Epidermal melanocyte (primary cell): ENCODE measurements at regions not wholly inside any gene's neighbourhood (a gene's known extent, or its start where the extent isn't known, plus 50 kb on each side); places are given as distances from the start of the nearest gene placed in this dataset.
"Not testable (repeated sequence)": the region's sequence is repeated elsewhere in the genome, so short reads cannot be mapped to it uniquely, and the experiment has no call there.

ENCODE experiments used
- DNase-seq: peaks from one replicate; pipeline ENCODE4 v3.0.0; 2011; ENCODE audit warnings: low spot score; ENCODE audit not compliant: insufficient read length

DNA sequence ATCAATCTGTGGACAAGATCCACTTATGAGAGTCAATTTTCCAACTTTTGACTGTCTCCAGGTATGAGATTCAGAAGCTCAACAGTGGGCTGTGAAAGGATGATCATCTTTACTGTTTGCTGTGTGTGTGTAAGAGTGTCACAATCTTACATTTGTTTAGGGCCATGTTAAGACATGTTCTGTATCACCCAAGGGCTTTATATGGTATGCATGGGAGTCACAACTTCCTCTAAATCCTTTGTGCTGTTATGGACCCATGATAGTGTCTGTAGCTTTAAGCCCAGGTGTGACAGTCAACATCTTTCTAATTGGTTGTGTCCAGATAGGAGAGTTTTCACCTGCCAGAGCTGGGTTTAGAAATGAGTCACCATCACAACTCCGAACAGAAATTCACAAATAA lies 70.2 kb downstream of the ZNF726 start:
- not testable (repeated sequence) for DNase-seq

DNA sequence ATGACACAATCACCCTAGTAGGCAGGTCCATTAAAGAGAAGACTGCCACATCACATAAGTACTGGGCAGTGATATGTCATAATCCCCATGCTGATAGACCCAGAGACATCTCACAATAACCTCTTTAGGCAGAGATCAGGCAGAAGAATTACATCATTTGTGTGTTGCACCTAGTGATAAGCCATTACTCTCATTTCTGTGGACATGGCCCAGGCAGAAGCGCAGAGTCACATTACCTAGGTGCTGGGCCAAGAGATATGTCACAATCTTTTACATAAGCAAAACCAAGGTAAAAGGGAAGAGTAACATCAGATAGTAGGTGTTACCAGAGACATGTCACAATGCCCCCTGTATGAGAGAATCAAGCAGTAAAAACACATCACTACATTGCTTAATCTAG lies 71.9 kb downstream of the ZNF726 start:
- no peak for DNase-seq

DNA sequence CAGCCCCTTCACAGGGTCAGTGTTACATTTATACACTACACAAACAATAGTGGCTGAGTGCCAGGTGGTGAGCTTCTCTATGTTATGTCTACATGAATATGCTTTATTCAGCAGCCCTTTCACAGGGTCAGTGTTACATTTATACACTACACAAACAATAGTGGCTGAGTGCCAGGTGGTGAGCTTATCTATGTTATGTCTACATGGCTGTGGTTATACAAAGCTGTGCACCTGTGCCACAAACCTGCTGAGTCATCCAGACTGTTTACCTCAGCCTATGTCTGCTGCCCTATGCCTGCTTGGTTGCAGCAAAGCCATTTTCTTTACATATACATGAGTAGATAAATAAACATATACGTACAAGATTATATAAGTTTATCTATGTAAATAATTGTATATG lies 76.5 kb downstream of the ZNF726 start:
- DNase-seq: no peak

DNA sequence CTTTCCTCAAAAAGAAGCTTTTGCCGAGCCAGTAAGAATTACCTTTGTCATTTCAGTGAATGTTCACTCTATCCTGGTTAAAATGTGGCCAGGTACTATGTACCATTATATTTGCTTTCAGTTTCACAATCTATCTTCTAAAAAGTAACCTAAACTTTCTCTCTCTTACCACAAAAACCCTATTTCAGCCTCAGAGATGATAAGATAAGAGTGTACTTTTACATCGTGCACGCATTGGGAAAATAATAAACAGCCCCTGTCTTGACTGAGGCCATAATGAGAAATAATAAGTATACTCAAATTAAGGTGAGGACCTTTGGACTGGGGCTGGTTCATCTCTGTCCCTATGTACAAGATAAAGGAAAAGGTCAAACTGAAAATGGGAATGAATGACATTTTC lies 77.7 kb downstream of the ZNF726 start:
- no peak for DNase-seq

DNA sequence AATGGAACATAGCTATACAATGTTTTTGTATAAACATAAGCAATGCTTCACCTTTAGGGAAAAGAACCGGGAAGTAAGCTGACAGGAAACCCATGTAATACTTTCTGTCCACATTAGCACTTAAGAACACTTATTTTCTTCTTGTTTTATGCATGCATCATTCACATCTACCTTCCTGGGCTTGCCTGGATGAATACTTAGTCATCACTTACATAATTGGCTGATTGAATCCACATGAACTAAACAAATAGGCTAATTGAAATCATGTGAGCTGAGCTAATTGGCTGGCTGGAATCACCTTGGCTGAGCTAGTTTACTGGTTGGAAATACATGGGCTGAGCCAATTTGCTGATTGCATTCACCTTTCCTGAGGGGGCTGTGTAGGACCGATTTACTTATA lies 78.8 kb downstream of the ZNF726 start:
- DNase-seq: no peak

DNA sequence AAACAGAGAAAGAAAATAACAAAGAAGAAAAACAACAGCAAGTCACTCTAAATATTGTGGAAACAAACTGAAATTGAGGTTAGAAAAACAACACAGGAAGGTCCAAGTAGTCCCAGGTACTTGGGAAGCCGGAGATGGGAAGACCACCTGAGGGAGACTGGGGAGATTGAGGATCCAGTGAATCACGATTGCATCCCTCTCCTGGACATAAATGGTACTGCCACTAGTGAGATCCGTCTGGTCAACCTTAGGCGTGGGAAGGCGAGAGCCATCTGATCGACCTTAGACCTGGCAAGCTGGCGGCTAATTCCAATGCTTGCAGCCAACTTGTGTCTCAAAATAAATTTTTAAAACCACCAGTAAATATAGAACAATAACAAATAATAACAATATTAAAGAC lies 81.9 kb downstream of the ZNF726 start:
- DNase-seq: no peak

DNA sequence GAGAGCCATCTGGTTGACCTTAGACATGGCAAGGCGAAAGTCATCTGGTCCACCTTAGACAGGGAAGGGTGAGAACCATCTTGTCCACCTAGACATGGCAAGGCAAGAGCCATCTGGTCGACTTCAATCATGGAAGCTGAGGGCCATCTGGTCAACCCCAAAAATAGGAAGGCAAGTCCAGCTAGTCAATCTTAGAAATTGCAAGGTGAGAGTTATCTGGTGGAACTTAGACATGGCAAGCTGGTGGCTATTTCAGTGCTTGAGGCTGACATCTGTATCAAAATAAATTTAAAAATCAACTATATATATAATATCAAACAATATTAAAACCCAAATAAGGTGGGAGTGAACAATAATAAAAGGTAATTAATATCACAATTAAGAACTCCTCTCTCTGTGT lies 83.9 kb downstream of the ZNF726 start:
- DNase-seq: no peak

DNA sequence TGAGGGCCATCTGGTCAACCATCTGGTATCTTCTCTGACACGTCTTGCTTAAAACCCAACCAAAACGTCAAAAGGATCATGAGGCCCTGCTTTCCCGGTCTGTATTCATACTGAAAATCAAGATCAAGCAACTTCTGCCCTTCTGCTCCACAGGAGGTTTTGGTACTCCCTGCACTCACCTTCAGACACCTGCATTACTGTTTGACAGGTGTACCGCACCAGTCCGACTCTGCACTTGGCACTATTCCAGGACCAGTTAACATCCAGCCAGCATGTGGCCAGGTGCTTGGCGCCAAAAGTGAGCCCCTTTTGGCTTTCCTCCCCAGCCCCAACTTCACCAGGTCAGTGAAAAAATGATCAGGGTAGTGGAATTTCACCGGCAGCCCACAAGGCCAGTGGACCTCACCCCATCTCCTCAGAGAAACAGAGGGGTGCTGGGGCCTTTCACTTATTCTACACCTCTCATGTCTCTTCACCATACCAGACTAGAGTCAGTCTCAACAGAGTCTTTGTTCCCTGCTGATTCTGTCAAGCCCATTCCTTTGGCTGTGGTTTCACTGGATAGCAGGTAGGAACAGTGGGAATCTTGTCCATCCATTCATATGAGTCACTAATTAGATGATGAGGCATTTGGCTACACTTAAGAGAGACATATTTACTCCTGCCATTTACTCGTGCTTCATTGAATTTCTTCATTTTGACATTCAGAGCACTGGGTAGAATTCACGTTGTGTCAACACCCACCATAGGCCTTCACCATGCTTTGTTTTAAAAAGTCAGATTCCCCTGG lies 85.3 kb downstream of the ZNF726 start:
- no peak for DNase-seq

DNA sequence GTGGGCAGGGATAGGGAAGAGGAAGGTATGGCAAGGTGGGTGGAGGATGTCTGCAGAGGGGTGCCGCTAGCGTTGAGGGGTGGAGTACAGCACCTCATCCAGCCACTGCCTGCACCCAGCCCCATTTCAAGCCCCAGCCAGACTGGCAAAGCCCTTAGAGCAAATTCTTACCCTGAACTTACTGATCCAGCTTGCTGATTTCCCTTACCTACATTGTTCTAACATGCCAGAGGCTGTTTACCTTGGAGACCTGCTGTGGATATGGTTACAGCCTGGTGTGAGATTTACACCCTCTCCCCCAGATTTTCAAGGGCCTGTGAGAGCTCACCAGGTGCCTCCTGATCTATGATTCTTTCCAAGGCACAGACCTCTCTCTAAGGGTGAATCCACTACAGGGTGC lies 86.0 kb downstream of the ZNF726 start:
- no peak for DNase-seq

DNA sequence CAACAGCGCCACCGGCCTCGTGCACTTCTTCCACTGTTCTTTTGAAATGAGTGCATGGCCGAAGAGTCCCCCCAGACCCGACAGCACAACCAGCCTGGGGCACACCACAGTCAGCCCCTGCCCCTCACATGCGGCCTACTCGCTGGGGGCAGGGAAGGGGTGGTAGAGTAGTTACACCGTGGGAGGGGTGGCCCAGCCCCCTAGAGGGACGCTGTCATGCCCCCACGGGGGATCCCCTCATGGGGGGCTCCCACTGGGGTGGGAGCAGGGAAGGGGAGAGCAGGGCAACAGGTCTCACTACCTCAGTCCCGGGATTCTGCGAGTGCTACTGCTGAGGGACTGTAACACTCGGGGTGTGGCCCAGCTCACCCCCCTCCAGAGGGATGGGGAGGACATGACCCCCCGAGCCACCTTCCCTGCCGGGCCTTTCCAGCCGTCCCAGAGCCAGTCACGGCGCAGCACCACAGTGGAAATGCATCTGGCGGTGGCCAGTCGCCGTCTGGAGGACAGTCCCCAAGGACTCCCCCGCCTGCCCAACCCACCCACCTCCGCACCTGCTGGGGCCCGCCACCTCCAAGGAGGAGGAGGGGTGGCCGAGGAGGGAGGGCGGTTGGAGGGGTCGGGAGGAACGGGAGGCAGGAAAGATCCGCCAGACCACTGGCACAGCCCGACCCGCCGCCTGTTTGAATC lies 84.6 kb upstream of the ZNF254 start:
- DNase-seq: no peak

DNA sequence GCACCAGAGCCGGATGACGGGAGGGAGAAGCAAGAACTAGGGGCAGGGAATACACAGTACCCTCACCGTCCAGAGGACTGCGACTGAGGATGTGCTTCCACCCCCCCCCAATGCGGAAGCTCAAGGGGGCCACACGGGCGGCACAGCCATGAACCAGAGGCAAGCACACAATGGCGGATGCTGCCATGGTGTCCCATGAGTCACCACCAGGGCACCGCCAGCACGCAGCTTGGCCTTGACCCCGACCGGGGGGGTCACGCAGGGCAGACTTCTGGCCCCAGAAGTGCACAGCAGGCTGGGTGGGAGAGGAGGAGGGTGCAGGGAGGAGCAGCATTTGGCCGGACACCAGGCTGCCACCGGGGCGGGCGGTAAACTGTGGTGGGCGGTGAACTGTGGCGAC lies 83.5 kb upstream of the ZNF254 start:
- no peak for DNase-seq

DNA sequence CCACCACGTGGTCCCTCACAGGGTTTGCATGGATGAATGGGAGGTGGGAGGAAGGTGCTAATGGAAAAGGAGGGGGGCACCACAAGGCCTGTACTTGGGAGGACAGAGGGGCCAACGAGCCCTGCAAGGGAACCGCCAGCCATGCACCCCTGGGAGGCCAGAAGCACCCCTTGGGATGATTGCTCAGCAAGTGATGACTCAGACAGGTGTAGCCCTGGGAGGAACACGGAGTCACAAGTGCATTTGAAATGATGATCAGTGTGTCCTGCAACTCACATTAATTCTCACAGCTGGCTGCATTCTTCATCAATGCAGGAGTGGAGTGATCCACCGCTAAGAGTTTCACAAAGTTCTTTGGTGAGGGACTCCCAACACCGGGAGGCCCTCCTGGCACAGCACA lies 82.8 kb upstream of the ZNF254 start:
- DNase-seq: no peak

DNA sequence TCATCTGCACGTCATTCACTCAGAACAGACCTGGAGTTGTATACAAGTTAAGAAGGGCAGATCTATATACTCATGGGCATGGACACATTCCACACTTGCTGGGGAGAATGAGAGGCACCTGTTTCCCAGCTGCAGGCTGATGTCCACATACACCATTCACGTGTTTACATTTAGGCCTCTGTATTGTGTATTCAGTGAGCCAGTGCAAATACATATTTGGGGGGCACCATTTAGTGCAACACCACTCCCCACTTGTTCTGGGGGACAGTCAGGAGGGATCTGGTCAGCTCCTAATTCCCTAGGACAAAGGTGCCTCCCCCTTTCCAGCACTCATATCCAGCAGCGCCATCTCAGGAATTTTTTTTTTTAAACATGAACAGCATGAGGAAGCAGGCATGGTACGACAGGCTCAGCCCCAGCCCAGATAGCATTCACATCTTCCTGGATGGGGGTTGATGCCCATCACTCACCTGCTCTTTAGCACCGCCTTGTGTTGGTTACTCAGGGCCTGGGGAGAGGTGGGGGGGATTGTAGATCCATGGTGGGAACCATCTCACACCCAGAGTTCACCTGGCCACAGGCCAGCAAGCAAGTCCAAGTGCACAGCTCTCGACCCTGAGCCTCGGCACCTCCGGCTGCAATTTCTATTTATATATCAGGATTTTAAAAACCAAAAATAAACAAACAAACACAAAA lies 56.9 kb upstream of the ZNF254 start:
- no peak for DNase-seq

DNA sequence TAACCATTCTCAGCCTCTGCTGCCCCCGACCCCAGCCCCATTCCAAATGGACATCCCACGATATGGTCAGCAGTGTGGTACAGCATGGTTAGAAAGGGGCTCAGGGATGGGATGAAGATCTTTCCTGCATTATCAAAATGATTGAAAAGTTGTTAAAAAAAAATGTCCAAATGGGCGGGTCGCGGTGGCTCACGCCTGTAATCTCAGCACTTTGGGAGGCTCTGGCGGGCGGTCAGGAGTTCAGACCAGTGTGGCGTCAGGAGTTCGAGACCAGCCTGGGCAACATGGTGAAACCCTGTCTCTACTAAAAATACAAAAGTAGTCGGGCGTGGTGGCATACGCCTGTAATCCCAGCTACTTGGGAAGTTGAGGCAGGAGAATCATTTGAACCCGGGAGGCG lies 54.3 kb upstream of the ZNF254 start:
- no peak for DNase-seq

DNA sequence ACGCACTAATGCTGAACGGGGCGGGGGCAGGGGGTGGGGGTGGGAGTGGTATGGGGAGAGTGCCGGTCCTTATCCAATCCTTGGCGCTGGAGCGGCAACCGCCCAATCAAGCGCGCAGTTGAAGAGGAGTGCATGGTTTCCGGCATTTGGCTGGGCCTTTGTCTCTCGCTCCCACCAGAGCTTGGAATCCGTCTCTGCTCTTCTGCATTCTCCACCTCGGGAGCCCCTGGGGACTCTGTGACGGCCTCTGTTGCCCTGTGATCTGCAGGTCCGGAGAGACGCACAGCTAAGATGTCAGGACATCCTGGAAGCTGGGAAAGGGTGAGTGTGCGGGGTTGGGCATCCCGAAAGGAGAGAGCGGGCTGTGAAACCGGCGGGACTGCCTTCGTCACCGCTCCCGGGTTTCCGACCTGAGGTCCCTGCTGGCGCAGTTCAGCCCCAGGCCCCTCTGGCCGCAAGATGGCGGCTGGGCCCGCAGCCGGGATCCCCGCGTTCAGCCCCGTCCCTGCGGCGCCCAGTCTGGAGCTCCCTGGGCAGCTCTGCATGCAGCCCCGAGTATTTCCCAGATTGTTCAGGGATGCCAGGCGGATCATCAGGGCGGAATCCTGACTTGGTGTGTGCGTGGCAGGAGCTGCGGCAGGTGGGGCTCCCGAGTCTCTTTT lies 53.6 kb upstream of the ZNF254 start:
- DNase-seq: peak; percentile 97

DNA sequence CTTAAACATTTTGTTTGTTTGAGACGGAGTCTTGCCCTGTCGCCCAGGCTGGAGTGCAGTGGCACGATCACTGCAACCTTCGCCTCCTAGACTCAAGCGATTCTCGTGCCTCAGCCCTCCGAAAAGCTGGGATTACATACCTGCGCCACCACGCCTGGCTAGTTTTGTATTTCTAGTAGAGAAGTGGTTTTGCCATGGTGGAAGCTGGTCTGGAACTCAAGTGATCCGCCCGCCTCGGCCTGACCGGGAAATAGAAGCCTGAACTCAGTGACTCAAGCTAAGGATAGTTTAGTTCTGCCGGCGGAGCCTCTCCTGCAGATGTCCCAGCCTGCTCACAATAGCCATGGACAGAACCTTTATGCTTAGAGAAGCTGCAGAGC lies 53.0 kb upstream of the ZNF254 start:
- peak; percentile 20 for DNase-seq

DNA sequence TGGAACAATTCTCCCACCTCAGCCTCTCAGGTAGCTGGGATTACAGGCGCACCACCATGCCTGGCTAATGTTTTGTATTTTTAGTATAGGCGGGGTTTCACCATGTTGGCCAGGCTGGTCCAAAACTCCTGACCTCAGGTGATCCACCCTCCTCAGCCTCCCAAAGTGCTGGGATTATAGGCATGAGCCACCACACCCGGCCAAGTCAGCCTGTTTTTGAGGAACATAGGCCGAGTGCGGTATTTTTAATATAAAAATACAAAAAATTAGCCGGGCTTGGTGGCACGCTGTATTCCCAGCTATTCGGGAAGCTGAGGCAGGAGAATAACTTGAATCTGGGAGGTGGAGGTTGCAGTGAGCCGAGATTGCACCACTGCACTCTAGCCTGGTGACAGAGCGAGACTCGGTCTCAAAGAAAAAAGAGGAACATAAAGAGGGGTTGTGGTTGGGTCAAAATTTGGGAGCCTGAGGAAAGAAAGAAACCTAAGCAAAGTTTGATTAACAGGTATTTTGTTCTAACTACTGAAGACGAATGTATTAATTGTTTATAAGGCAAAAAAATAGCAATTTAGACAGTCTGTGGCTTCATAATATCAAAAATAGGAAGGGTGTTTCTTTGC lies 51.6 kb upstream of the ZNF254 start:
- not testable (repeated sequence) for DNase-seq
